HEK293T (cell line): ENCODE measurements at regions not wholly inside any gene's neighbourhood (a gene's known extent, or its start where the extent isn't known, plus 50 kb on each side); places are given as distances from the start of the nearest gene placed in this dataset.

Source experiments
- CTBP1 ChIP-seq: fragments of 450-650 bp; IDR thresholded peaks from 2 replicates; pipeline ENCODE4 v1.6.1; 2016; ENCODE audit warnings: borderline replicate concordance
- SP1 ChIP-seq: fragments of 450-650 bp; IDR thresholded peaks from 2 replicates; pipeline ENCODE4 v1.6.1; 2017
- SUZ12 ChIP-seq: fragments of 450-650 bp; IDR thresholded peaks from 2 replicates; pipeline ENCODE4 v1.6.1; 2016; ENCODE audit warnings: mild to moderate bottlenecking
- TF ChIP-seq, protein P1 (sequence below): fragments of 450-650 bp; IDR thresholded peaks from 2 replicates; pipeline ENCODE4 v1.6.1; 2016

DNA sequence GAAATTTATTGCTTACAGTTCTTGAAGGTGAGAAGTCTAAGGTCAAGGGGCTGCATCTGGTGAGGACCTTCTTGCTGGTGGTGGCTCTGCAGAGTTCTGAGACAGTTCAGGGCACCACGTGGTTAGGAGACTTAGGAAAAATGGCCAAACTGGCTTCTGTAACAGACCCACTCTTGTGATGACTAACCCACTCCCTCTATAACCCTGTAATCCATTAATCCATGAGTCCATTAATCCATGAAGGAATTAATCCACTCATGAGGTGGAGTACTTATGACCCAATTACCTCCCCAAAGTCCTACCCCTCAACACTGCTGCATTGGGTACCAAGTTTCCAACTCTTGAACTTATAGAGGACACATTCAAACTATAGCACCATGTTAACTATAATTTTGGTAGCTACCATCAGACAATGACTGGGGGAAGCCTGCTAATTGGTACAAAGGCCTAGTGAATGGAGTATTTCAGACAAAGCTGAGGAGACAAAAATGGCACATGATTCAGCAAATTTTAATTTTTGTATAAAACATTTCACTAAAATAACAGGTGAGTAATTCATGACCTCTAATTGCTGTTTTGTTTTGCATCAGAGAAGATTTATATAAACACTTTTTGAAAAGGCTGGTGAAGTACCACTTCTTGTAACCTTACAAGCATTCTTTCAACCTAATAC is 374.1 kb upstream of the TBL1XR1 start:
- TF ChIP-seq SUZ12 (no peak), SP1 (no peak), CTBP1 (no peak)
- TF ChIP-seq, protein P1, sequence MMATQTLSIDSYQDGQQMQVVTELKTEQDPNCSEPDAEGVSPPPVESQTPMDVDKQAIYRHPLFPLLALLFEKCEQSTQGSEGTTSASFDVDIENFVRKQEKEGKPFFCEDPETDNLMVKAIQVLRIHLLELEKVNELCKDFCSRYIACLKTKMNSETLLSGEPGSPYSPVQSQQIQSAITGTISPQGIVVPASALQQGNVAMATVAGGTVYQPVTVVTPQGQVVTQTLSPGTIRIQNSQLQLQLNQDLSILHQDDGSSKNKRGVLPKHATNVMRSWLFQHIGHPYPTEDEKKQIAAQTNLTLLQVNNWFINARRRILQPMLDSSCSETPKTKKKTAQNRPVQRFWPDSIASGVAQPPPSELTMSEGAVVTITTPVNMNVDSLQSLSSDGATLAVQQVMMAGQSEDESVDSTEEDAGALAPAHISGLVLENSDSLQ = no peak
